K562 (cell line): ENCODE measurements at regions not wholly inside any gene's neighbourhood (a gene's known extent, or its start where the extent isn't known, plus 50 kb on each side); places are given as distances from the start of the nearest gene placed in this dataset.

ENCODE experiments used
- C11orf30 ChIP-seq: fragments of 450-650 bp; IDR thresholded peaks from 2 replicates; pipeline ENCODE4 v1.6.1; 2016; ENCODE audit warnings: low read depth, mild to moderate bottlenecking
- CREB1 ChIP-seq, 2 experiments: sonication (generic) in 1 of 2; formaldehyde crosslinking in 1 of 2; IDR thresholded peaks; 2 replicates each; pipeline versions ENCODE4 v1.6.1 to v1.8.0; 2012 to 2022; ENCODE audit warnings: inconsistent platforms in 1 of 2, mild to moderate bottlenecking in 1 of 2, missing genetic modification reagents in 1 of 2, moderate library complexity in 1 of 2
- FOXP1 ChIP-seq: sonication (generic); formaldehyde crosslinking; IDR thresholded peaks from 2 replicates; pipeline ENCODE4 v1.8.0; 2022; ENCODE audit warnings: mild to moderate bottlenecking, missing genetic modification reagents
- GATAD2A ChIP-seq: fragments of 450-650 bp; IDR thresholded peaks from 2 replicates; pipeline ENCODE4 v1.6.1; 2017
- ILK ChIP-seq: fragments of 450-650 bp; IDR thresholded peaks from 2 replicates; pipeline ENCODE4 v1.6.1; 2016; ENCODE audit warnings: missing genetic modification characterization, low read depth, mild to moderate bottlenecking, missing compliant biosample characterization, moderate library complexity, borderline replicate concordance
- KLF10 ChIP-seq: fragments of 250-450 bp; sonication (Bioruptor Pico); IDR thresholded peaks from 2 replicates; pipeline ENCODE4 v1.6.1; 2021; ENCODE audit warnings: matching md5 sums
- MAFG ChIP-seq: fragments of 450-650 bp; conservative IDR thresholded peaks from 2 replicates; pipeline ENCODE4 v1.6.1; 2016; ENCODE audit warnings: missing genetic modification characterization, missing compliant biosample characterization
- MYNN ChIP-seq, 2 experiments: sonication (generic); formaldehyde crosslinking in 1 of 2; IDR thresholded peaks; 2 replicates each; pipeline versions ENCODE4 v1.5.0 to v1.6.1; 2016 to 2020; ENCODE audit warnings: antibody characterized with exemption in 1 of 2, missing genetic modification reagents in 1 of 2
- NFXL1 ChIP-seq: fragments of 450-650 bp; formaldehyde crosslinking; IDR thresholded peaks from 2 replicates; pipeline ENCODE4 v1.4.0; 2021; ENCODE audit warnings: mild to moderate bottlenecking
- SAFB ChIP-seq: fragments of 200-400 bp; formaldehyde crosslinking; IDR thresholded peaks from 2 replicates; pipeline ENCODE4 v1.6.1; 2017; ENCODE audit warnings: low read depth, low read length, borderline replicate concordance
- SIN3A ChIP-seq, 2 experiments: fragments of 150-350 bp in 1 of 2; IDR thresholded peaks; 2 replicates each; pipeline ENCODE4 v1.6.1; 2011 to 2016; ENCODE audit warnings: borderline replicate concordance in 2 of 2, low read depth in 2 of 2, low read length in 2 of 2, mild to moderate bottlenecking in 2 of 2, moderate library complexity in 2 of 2; ENCODE audit not compliant: control insufficient read depth in 1 of 2
- SMARCB1 ChIP-seq: IDR thresholded peaks from 2 replicates; pipeline ENCODE4 v1.6.1; 2011; ENCODE audit warnings: improper control_type of control experiment, low read depth; ENCODE audit not compliant: insufficient read length
- ZFX ChIP-seq: sonication (generic); formaldehyde crosslinking; IDR thresholded peaks from 2 replicates; pipeline ENCODE4 v1.8.0; 2022; ENCODE audit warnings: mild to moderate bottlenecking, missing genetic modification reagents, moderate library complexity
- ZNF436 ChIP-seq: fragments of 250-450, 450-650 bp; sonication (Bioruptor Pico); formaldehyde crosslinking; IDR thresholded peaks from 2 replicates; pipeline ENCODE4 v1.7.0; 2020; ENCODE audit warnings: mild to moderate bottlenecking
- TF ChIP-seq, protein P1 (sequence below): fragments of 250-450 bp; sonication (Bioruptor Pico); IDR thresholded peaks from 2 replicates; pipeline ENCODE4 v1.6.1; 2021; ENCODE audit warnings: mild to moderate bottlenecking
- TF ChIP-seq, protein P2 (sequence below): fragments of 250-450 bp; sonication (Bioruptor Pico); IDR thresholded peaks from 2 replicates; pipeline ENCODE4 v1.8.0; 2022; ENCODE audit warnings: inconsistent platforms, mild to moderate bottlenecking, moderate library complexity, borderline replicate concordance
- TF ChIP-seq, protein P3 (sequence below): fragments of 250-450 bp; sonication (Bioruptor Pico); IDR thresholded peaks from 2 replicates; pipeline ENCODE4 v1.5.0; 2021; ENCODE audit warnings: mild to moderate bottlenecking, borderline replicate concordance
- TF ChIP-seq, protein P4 (sequence below), 2 experiments: fragments of 150-350 bp in 1 of 2; IDR thresholded peaks; 2 replicates each; pipeline ENCODE4 v1.6.1; 2012 to 2016; ENCODE audit warnings: low read depth in 2 of 2, low read length in 2 of 2, mild to moderate bottlenecking in 1 of 2, moderate library complexity in 1 of 2

DNA sequence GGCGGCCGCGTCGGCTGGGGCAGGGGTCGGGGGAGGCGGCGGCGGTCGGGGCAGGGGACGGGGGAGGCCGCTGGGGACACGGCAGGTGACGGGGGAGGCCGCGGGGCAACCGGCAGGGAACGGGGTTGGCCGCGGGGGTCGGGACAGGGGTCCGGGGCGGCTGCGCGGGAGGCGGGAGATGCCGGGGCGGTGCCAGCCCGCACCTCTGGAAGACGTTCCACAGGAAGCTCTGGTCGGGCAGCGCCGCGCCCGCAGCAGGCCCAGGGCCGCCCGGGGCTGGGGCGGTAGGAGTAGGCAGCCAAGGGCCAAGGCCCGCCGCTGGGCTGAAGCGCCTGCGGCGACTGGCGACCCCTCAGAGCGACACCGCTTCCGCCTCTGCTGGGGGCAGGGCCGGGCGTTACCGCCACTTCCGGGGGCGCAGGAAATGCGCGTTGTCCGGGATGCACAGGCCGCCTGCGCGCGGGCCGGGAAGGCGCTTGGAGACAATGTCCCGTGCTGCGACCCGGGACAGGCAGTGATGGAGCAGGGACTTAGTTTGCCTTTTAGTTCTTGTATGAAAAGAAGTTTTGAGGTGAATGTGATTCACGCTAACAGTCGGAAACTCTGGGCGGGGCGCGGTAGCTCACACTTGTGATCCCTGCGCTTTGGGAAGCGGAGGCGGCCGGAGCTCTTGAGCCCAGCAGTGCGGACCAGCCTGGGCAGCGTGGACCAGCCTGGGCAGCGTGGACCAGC, 110.0 kb upstream of the LPCAT1 start (continued):
- TF ChIP-seq ILK (tag) (no peak), C11orf30 (peak; percentile 78), NFXL1 (CRISPR knock-in tag) (no peak), SAFB (no peak), SMARCB1 (no peak), GATAD2A (no peak), ZNF436 (CRISPR knock-in tag) (no peak), KLF10 (CRISPR knock-in tag) (no peak), CREB1 (IDR thresholded peaks at IDR 0.05) (peak; percentile 95), CREB1 (CRISPR knock-in tag; IDR thresholded peaks at IDR 0.05) (peak; percentile 95), MYNN (IDR thresholded peaks at IDR 0.05) (no peak), MYNN (CRISPR knock-in tag; IDR thresholded peaks at IDR 0.05) (no peak), ZFX (CRISPR knock-in tag) (peak; percentile 93), SIN3A (IDR thresholded peaks at IDR 0.05; ENCODE audit: borderline replicate concordance in 2 of 2, control insufficient read depth in 1 of 2, low read depth in 2 of 2, low read length in 2 of 2) (peak; percentile 86 to 90; a peak in 3 of 4 replicates), FOXP1 (CRISPR knock-in tag) (peak; percentile 54; the same call in 1 of the 2 replicates), MAFG (tag) (no peak)
- TF ChIP-seq, protein P1, sequence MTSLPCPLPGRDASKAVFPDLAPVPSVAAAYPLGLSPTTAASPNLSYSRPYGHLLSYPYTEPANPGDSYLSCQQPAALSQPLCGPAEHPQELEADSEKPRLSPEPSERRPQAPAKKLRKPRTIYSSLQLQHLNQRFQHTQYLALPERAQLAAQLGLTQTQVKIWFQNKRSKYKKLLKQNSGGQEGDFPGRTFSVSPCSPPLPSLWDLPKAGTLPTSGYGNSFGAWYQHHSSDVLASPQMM (CRISPR knock-in tag) = no peak
- TF ChIP-seq, protein P2, sequence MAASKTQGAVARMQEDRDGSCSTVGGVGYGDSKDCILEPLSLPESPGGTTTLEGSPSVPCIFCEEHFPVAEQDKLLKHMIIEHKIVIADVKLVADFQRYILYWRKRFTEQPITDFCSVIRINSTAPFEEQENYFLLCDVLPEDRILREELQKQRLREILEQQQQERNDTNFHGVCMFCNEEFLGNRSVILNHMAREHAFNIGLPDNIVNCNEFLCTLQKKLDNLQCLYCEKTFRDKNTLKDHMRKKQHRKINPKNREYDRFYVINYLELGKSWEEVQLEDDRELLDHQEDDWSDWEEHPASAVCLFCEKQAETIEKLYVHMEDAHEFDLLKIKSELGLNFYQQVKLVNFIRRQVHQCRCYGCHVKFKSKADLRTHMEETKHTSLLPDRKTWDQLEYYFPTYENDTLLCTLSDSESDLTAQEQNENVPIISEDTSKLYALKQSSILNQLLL (CRISPR knock-in tag) = no peak
- TF ChIP-seq, protein P3, sequence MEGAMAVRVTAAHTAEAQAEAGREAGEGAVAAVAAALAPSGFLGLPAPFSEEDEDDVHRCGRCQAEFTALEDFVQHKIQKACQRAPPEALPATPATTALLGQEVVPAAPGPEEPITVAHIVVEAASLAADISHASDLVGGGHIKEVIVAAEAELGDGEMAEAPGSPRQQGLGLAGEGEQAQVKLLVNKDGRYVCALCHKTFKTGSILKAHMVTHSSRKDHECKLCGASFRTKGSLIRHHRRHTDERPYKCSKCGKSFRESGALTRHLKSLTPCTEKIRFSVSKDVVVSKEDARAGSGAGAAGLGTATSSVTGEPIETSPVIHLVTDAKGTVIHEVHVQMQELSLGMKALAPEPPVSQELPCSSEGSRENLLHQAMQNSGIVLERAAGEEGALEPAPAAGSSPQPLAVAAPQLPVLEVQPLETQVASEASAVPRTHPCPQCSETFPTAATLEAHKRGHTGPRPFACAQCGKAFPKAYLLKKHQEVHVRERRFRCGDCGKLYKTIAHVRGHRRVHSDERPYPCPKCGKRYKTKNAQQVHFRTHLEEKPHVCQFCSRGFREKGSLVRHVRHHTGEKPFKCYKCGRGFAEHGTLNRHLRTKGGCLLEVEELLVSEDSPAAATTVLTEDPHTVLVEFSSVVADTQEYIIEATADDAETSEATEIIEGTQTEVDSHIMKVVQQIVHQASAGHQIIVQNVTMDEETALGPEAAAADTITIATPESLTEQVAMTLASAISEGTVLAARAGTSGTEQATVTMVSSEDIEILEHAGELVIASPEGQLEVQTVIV = no peak
- TF ChIP-seq, protein P4, sequence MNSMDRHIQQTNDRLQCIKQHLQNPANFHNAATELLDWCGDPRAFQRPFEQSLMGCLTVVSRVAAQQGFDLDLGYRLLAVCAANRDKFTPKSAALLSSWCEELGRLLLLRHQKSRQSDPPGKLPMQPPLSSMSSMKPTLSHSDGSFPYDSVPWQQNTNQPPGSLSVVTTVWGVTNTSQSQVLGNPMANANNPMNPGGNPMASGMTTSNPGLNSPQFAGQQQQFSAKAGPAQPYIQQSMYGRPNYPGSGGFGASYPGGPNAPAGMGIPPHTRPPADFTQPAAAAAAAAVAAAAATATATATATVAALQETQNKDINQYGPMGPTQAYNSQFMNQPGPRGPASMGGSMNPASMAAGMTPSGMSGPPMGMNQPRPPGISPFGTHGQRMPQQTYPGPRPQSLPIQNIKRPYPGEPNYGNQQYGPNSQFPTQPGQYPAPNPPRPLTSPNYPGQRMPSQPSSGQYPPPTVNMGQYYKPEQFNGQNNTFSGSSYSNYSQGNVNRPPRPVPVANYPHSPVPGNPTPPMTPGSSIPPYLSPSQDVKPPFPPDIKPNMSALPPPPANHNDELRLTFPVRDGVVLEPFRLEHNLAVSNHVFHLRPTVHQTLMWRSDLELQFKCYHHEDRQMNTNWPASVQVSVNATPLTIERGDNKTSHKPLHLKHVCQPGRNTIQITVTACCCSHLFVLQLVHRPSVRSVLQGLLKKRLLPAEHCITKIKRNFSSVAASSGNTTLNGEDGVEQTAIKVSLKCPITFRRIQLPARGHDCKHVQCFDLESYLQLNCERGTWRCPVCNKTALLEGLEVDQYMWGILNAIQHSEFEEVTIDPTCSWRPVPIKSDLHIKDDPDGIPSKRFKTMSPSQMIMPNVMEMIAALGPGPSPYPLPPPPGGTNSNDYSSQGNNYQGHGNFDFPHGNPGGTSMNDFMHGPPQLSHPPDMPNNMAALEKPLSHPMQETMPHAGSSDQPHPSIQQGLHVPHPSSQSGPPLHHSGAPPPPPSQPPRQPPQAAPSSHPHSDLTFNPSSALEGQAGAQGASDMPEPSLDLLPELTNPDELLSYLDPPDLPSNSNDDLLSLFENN (IDR thresholded peaks at IDR 0.05; ENCODE audit: low read depth in 2 of 2, low read length in 2 of 2) = no peak
